Colon (tissue), 2 donors: ENCODE measurements at regions not wholly inside any gene's neighbourhood (a gene's known extent, or its start where the extent isn't known, plus 50 kb on each side); places are given as distances from the start of the nearest gene placed in this dataset.

ENCODE experiments used
- FAIRE-seq: peaks from 2 replicates; lab custom pipeline; 2012; peaks lifted over from hg19 to GRCh38; lab: Jason Lieb, UNC
- donor health status: control.
- donor health status: control.

GRCh38 chr2:204329532-204329931 lies 215.7 kb upstream of the PARD3B start:
- no peak for FAIRE-seq

GRCh38 chr2:204331180-204331579 lies 214.1 kb upstream of the PARD3B start:
- no peak for FAIRE-seq

GRCh38 chr2:204331988-204332387 lies 213.3 kb upstream of the PARD3B start:
- no peak for FAIRE-seq

- FAIRE-seq, result no peak
Measured at GRCh38 chr2:204332706-204333105, 212.6 kb upstream of the PARD3B start.

- FAIRE-seq, result no peak
Measured at GRCh38 chr2:204333861-204334260, 211.4 kb upstream of the PARD3B start.

- no peak for FAIRE-seq
Measured at GRCh38 chr2:204335451-204336058, 209.7 kb upstream of the PARD3B start.

- FAIRE-seq, result no peak
Measured at GRCh38 chr2:204336153-204336744, 209.0 kb upstream of the PARD3B start.

GRCh38 chr2:204337638-204338037 lies 207.6 kb upstream of the PARD3B start:
- FAIRE-seq, result no peak

- FAIRE-seq, result no peak
Measured at GRCh38 chr2:204339212-204339715, 206.0 kb upstream of the PARD3B start.

- peak; percentile 5 for FAIRE-seq
Measured at GRCh38 chr2:204340511-204340910, 204.8 kb upstream of the PARD3B start.

- no peak for FAIRE-seq
Measured at GRCh38 chr2:204341887-204342276, 203.4 kb upstream of the PARD3B start.

- FAIRE-seq, result no peak
Measured at GRCh38 chr2:204343685-204344084, 201.6 kb upstream of the PARD3B start.

GRCh38 chr2:204344119-204344518 lies 201.2 kb upstream of the PARD3B start:
- no peak for FAIRE-seq

- FAIRE-seq, result no peak
Measured at GRCh38 chr2:204346906-204347305, 198.4 kb upstream of the PARD3B start.

GRCh38 chr2:204353823-204354222 lies 191.5 kb upstream of the PARD3B start:
- no peak for FAIRE-seq

- FAIRE-seq, result no peak
Measured at GRCh38 chr2:204354442-204354856, 190.8 kb upstream of the PARD3B start.

GRCh38 chr2:204355688-204356087 lies 189.6 kb upstream of the PARD3B start:
- FAIRE-seq, result no peak

- FAIRE-seq, result no peak
Measured at GRCh38 chr2:204356151-204356641, 189.1 kb upstream of the PARD3B start.

- no peak for FAIRE-seq
Measured at GRCh38 chr2:204357286-204357685, 188.0 kb upstream of the PARD3B start.

- no peak for FAIRE-seq
Measured at GRCh38 chr2:204359076-204359475, 186.2 kb upstream of the PARD3B start.

- no peak for FAIRE-seq
Measured at GRCh38 chr2:204360218-204361007, 184.9 kb upstream of the PARD3B start.

GRCh38 chr2:204361738-204362137 lies 183.5 kb upstream of the PARD3B start:
- no peak for FAIRE-seq

- FAIRE-seq, result no peak
Measured at GRCh38 chr2:204362581-204362980, 182.7 kb upstream of the PARD3B start.
